ENCODE measurements at regions not wholly inside any gene's neighbourhood (a gene's known extent, or its start where the extent isn't known, plus 50 kb on each side); places are given as distances from the start of the nearest gene placed in this dataset.

DNA sequence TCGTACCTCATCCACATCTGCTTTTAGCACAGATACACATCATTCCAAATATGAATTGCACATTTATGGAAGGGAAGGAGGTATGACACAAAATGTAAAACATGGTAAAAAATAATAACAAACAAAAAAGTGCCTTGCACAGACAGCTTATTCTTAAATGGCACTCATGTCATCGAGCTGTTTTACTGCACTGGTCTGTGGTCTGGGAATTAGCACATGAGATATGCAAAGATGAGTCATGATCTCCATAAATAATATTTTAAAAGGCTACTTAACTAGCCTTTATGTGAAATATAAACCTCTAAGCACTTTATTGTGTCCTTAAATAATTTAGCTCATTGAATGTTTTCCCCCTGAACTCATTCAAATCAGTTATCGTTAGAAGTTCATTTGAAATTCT, 142.2 kb upstream of the ZNF385D start:
- no peaks in the 10 kb centered on the region for H3K4me1 ChIP-seq (ENCODE audit: control insufficient read depth, insufficient read depth, low read length)
- no CpG with 5 or more reads among the region's 3 CpGs for WGBS (ENCODE audit: insufficient coverage, insufficient read length)
- no peaks in the 10 kb centered on the region for H3K9me3 ChIP-seq (ENCODE audit: control insufficient read depth, insufficient read depth, low read length)
- no peak overlapping the region for H3K27ac ChIP-seq (ENCODE audit: low read length)
- no peaks in the 10 kb centered on the region for H3K36me3 ChIP-seq (ENCODE audit: control insufficient read depth, insufficient read depth, low read length)
- DNase-seq (ENCODE audit: low read depth, low spot score) = no peak
- H3K27me3 ChIP-seq (ENCODE audit: control insufficient read depth, insufficient read depth, low read length) = no peaks in the 10 kb centered on the region
- H3K4me3 ChIP-seq (ENCODE audit: low read length) = no peak overlapping the region

- Histone ChIP-seq H3K4me1 (ENCODE audit: control insufficient read depth, insufficient read depth, low read length) (no peaks in the 10 kb centered on the region), H3K4me3 (ENCODE audit: low read length) (no peak overlapping the region), H3K9me3 (ENCODE audit: control insufficient read depth, insufficient read depth, low read length) (no peaks in the 10 kb centered on the region), H3K36me3 (ENCODE audit: control insufficient read depth, insufficient read depth, low read length) (no peaks in the 10 kb centered on the region), H3K27ac (ENCODE audit: low read length) (no peak overlapping the region), H3K27me3 (ENCODE audit: control insufficient read depth, insufficient read depth, low read length) (no peaks in the 10 kb centered on the region)
- no CpG with 5 or more reads among the region's 3 CpGs for WGBS (ENCODE audit: insufficient coverage, insufficient read length)
- DNase-seq (ENCODE audit: low read depth, low spot score) = no peak
Measured at GRCh38 chr3:21894459-21895340, 143.7 kb upstream of the ZNF385D start.

GRCh38 chr3:21898316-21898715, 147.3 kb upstream of the ZNF385D start:
- H3K4me1 ChIP-seq (ENCODE audit: control insufficient read depth, insufficient read depth, low read length) = no peaks in the 10 kb centered on the region
- no peak for DNase-seq (ENCODE audit: low read depth, low spot score)
- H3K27ac ChIP-seq (ENCODE audit: low read length) = no peak overlapping the region
- no peaks in the 10 kb centered on the region for H3K9me3 ChIP-seq (ENCODE audit: control insufficient read depth, insufficient read depth, low read length)
- H3K4me3 ChIP-seq (ENCODE audit: low read length) = no peak overlapping the region
- H3K36me3 ChIP-seq (ENCODE audit: control insufficient read depth, insufficient read depth, low read length) = no peaks in the 10 kb centered on the region
- H3K27me3 ChIP-seq (ENCODE audit: control insufficient read depth, insufficient read depth, low read length) = no peaks in the 10 kb centered on the region

GRCh38 chr3:21901484-21901883, 150.5 kb upstream of the ZNF385D start:
- H3K27me3 ChIP-seq (ENCODE audit: control insufficient read depth, insufficient read depth, low read length) = no peaks in the 10 kb centered on the region
- no peaks in the 10 kb centered on the region for H3K9me3 ChIP-seq (ENCODE audit: control insufficient read depth, insufficient read depth, low read length)
- DNase-seq (ENCODE audit: low read depth, low spot score) = no peak
- H3K36me3 ChIP-seq (ENCODE audit: control insufficient read depth, insufficient read depth, low read length) = no peaks in the 10 kb centered on the region
- no CpG with 5 or more reads among the region's 4 CpGs for WGBS (ENCODE audit: insufficient coverage, insufficient read length)
- no peaks in the 10 kb centered on the region for H3K4me1 ChIP-seq (ENCODE audit: control insufficient read depth, insufficient read depth, low read length)
- H3K4me3 ChIP-seq (ENCODE audit: low read length) = no peak overlapping the region
- no peak overlapping the region for H3K27ac ChIP-seq (ENCODE audit: low read length)

DNA sequence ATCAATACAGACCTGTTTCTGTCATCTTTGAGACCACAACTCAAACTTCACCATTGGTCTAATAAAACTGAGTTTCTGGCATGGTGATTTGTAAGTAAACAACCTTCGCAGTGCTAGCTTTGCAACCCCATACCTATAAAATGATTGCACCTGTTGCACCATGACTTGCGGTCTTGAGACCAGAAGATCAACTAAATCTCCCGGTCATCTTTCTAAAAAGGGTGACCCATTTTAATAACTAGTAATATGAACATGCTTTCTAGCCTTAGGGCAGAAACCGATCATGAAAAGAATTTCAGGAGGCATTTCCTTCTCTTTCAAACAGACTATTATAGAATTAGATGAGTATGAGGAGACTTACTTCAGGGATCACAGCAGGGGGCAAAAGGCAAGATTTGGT, 151.9 kb upstream of the ZNF385D start:
- Histone ChIP-seq H3K9me3 (ENCODE audit: control insufficient read depth, insufficient read depth, low read length) (no peaks in the 10 kb centered on the region), H3K4me3 (ENCODE audit: low read length) (no peak overlapping the region), H3K27me3 (ENCODE audit: control insufficient read depth, insufficient read depth, low read length) (no peaks in the 10 kb centered on the region), H3K4me1 (ENCODE audit: control insufficient read depth, insufficient read depth, low read length) (no peaks in the 10 kb centered on the region), H3K36me3 (ENCODE audit: control insufficient read depth, insufficient read depth, low read length) (no peaks in the 10 kb centered on the region), H3K27ac (ENCODE audit: low read length) (no peak overlapping the region)
- no CpG with 5 or more reads among the region's 4 CpGs for WGBS (ENCODE audit: insufficient coverage, insufficient read length)
- DNase-seq (ENCODE audit: low read depth, low spot score) = no peak

DNA sequence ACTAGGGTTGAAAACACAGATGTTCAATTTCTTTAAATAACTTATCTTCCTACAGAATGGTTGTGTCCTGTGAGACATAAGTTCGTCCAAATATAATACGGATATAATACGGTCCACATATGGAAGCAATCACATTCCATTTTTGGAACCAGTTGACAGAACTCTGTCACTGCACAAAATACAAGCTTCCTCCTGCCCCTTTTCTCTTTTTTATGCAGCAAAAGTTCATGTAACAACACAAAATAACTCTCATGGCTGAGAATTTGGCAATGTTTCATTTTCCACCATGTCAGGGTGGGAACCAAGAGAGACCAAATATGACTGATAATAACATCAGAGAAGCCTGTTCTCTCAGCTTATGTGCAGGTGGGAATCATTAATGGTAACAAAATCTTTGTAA, 158.1 kb upstream of the ZNF385D start:
- no peaks in the 10 kb centered on the region for H3K9me3 ChIP-seq (ENCODE audit: control insufficient read depth, insufficient read depth, low read length)
- no peaks in the 10 kb centered on the region for H3K36me3 ChIP-seq (ENCODE audit: control insufficient read depth, insufficient read depth, low read length)
- no peaks in the 10 kb centered on the region for H3K4me1 ChIP-seq (ENCODE audit: control insufficient read depth, insufficient read depth, low read length)
- H3K27ac ChIP-seq (ENCODE audit: low read length) = no peak overlapping the region
- no CpG with 5 or more reads among the region's 3 CpGs for WGBS (ENCODE audit: insufficient coverage, insufficient read length)
- no peaks in the 10 kb centered on the region for H3K27me3 ChIP-seq (ENCODE audit: control insufficient read depth, insufficient read depth, low read length)
- no peak overlapping the region for H3K4me3 ChIP-seq (ENCODE audit: low read length)
- no peak for DNase-seq (ENCODE audit: low read depth, low spot score)

GRCh38 chr3:21912711-21913110, 161.7 kb upstream of the ZNF385D start:
- Histone ChIP-seq H3K4me3 (ENCODE audit: low read length) (no peak overlapping the region), H3K27ac (ENCODE audit: low read length) (no peak overlapping the region), H3K4me1 (ENCODE audit: control insufficient read depth, insufficient read depth, low read length) (no peaks in the 10 kb centered on the region), H3K27me3 (ENCODE audit: control insufficient read depth, insufficient read depth, low read length) (no peaks in the 10 kb centered on the region), H3K36me3 (ENCODE audit: control insufficient read depth, insufficient read depth, low read length) (no peaks in the 10 kb centered on the region), H3K9me3 (ENCODE audit: control insufficient read depth, insufficient read depth, low read length) (no peaks in the 10 kb centered on the region)
- no CpG with 5 or more reads among the region's 1 CpG for WGBS (ENCODE audit: insufficient coverage, insufficient read length)
- DNase-seq (ENCODE audit: low read depth, low spot score) = no peak

DNA sequence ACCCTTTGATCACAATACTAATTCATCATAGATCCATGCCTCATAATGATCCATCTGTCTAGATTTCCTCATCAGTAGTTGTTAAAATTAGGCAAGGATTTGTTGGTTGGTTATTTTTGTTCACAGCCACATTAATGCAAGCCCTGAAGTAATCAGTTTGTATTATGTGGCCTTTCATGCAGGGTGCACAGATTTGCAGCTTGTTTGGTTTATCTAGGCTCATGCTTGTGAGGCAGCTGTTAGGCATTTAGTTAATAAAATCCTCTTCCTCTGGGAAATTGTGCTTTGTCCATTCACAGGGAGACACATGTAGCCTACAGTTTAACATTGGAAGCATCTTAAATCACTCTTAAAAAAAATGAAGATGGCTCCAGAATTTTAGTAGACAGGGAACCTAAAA, 162.8 kb upstream of the ZNF385D start:
- H3K4me1 ChIP-seq (ENCODE audit: control insufficient read depth, insufficient read depth, low read length) = no peaks in the 10 kb centered on the region
- no peak overlapping the region for H3K4me3 ChIP-seq (ENCODE audit: low read length)
- H3K27me3 ChIP-seq (ENCODE audit: control insufficient read depth, insufficient read depth, low read length) = no peaks in the 10 kb centered on the region
- no peak for DNase-seq (ENCODE audit: low read depth, low spot score)
- H3K9me3 ChIP-seq (ENCODE audit: control insufficient read depth, insufficient read depth, low read length) = no peaks in the 10 kb centered on the region
- H3K27ac ChIP-seq (ENCODE audit: low read length) = no peak overlapping the region
- H3K36me3 ChIP-seq (ENCODE audit: control insufficient read depth, insufficient read depth, low read length) = no peaks in the 10 kb centered on the region

DNA sequence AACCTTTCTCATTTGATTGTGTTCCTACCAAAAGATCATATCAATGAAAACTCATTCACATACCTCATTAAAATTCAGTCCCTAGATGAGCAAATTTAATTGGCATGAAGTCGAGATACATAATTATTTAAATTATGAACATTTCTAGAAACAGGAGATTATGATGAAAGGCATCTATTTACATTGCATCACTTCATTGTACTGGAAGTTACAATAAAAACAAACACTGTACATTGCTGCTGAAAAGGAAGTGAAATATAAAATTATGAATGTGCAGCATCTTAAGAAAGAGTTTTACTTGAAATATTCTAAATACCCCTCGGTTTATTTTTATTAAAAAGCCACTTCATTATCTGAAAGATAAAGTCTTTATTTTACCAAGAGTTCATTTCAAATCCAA, 163.4 kb upstream of the ZNF385D start:
- no peak for DNase-seq (ENCODE audit: low read depth, low spot score)
- Histone ChIP-seq H3K4me1 (ENCODE audit: control insufficient read depth, insufficient read depth, low read length) (no peaks in the 10 kb centered on the region), H3K27ac (ENCODE audit: low read length) (no peak overlapping the region), H3K4me3 (ENCODE audit: low read length) (no peak overlapping the region), H3K9me3 (ENCODE audit: control insufficient read depth, insufficient read depth, low read length) (no peaks in the 10 kb centered on the region), H3K27me3 (ENCODE audit: control insufficient read depth, insufficient read depth, low read length) (no peaks in the 10 kb centered on the region), H3K36me3 (ENCODE audit: control insufficient read depth, insufficient read depth, low read length) (no peaks in the 10 kb centered on the region)
- no CpG with 5 or more reads among the region's 2 CpGs for WGBS (ENCODE audit: insufficient coverage, insufficient read length)

DNA sequence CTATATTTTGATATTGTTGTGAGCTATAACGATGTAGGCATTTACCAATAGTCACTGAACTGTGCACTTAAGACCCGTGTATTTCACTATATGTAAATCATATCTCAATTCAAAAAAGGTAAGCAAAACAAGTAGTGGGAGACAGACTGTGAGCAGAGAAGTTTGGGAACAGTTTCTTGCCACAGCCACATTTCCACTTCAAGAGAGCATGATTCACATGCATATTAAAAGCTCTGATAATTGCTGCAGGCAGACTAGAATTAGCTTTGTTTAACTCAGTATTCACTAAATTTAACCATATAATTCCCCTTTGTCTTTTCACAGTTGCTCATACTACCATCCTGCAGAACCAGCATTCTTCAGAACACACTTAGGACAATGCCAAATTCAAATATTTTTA, 168.4 kb upstream of the ZNF385D start:
- no CpG with 5 or more reads among the region's 2 CpGs for WGBS (ENCODE audit: insufficient coverage, insufficient read length)
- Histone ChIP-seq H3K36me3 (ENCODE audit: control insufficient read depth, insufficient read depth, low read length) (no peaks in the 10 kb centered on the region), H3K4me1 (ENCODE audit: control insufficient read depth, insufficient read depth, low read length) (no peaks in the 10 kb centered on the region), H3K9me3 (ENCODE audit: control insufficient read depth, insufficient read depth, low read length) (no peaks in the 10 kb centered on the region), H3K4me3 (ENCODE audit: low read length) (no peak overlapping the region), H3K27me3 (ENCODE audit: control insufficient read depth, insufficient read depth, low read length) (no peaks in the 10 kb centered on the region), H3K27ac (ENCODE audit: low read length) (no peak overlapping the region)
- no peak for DNase-seq (ENCODE audit: low read depth, low spot score)

DNA sequence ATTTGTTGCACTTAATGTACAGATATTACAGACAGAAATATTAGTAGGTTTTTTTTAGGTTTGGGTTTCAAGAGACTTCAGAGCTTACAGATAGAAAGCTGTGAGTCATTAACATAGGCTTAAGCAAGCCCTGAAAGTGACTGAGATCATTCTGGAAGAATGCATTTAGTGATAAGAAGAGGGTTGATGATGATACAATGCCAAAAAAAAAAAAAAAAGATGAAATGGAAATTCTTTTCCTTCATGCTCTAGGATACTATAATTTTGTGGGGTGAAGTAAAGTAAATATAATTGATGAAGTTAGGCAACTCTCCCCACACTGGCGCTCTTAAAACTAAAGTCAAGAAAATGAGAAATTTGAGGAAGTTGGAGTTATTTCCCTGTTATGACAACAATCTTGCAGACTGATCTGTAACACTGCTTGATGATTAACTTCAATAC, 169.4 kb upstream of the ZNF385D start:
- no peaks in the 10 kb centered on the region for H3K9me3 ChIP-seq (ENCODE audit: control insufficient read depth, insufficient read depth, low read length)
- DNase-seq (ENCODE audit: low read depth, low spot score) = no peak
- no peaks in the 10 kb centered on the region for H3K27me3 ChIP-seq (ENCODE audit: control insufficient read depth, insufficient read depth, low read length)
- H3K4me3 ChIP-seq (ENCODE audit: low read length) = no peak overlapping the region
- no CpG with 5 or more reads among the region's 1 CpG for WGBS (ENCODE audit: insufficient coverage, insufficient read length)
- no peak overlapping the region for H3K27ac ChIP-seq (ENCODE audit: low read length)
- no peaks in the 10 kb centered on the region for H3K36me3 ChIP-seq (ENCODE audit: control insufficient read depth, insufficient read depth, low read length)
- H3K4me1 ChIP-seq (ENCODE audit: control insufficient read depth, insufficient read depth, low read length) = no peaks in the 10 kb centered on the region
